NCI-H2227 (cell line): ENCODE measurements at regions not wholly inside any gene's neighbourhood (a gene's known extent, or its start where the extent isn't known, plus 50 kb on each side); places are given as distances from the start of the nearest gene placed in this dataset.

Experiments
- DNase-seq: peaks from one replicate; lab custom pipeline; 2025; ENCODE audit not compliant: unreplicated experiment; lab: John Stamatoyannopoulos, UW

GRCh38 chr10:128861018-128861901 lies 605.8 kb upstream of the MGMT start:
- DNase-seq, result no peak

- no peak for DNase-seq
Measured at GRCh38 chr10:128863411-128863810, 603.6 kb upstream of the MGMT start.

- no peak for DNase-seq
Measured at GRCh38 chr10:128863823-128864405, 603.1 kb upstream of the MGMT start.

- no peak for DNase-seq
Measured at GRCh38 chr10:128864554-128865295, 602.3 kb upstream of the MGMT start.

GRCh38 chr10:128865436-128866195 lies 601.4 kb upstream of the MGMT start:
- no peak for DNase-seq

- no peak for DNase-seq
Measured at GRCh38 chr10:128866551-128866950, 600.5 kb upstream of the MGMT start.

- DNase-seq, result no peak
Measured at GRCh38 chr10:128867210-128867609, 599.8 kb upstream of the MGMT start.

- DNase-seq, result no peak
Measured at GRCh38 chr10:128867819-128868218, 599.2 kb upstream of the MGMT start.

GRCh38 chr10:128868481-128868880 lies 598.6 kb upstream of the MGMT start:
- no peak for DNase-seq

GRCh38 chr10:128869101-128869749 lies 597.8 kb upstream of the MGMT start:
- no peak for DNase-seq

- DNase-seq, result no peak
Measured at GRCh38 chr10:128870830-128871597, 596.0 kb upstream of the MGMT start.

GRCh38 chr10:128871671-128872231 lies 595.3 kb upstream of the MGMT start:
- no peak for DNase-seq

- no peak for DNase-seq
Measured at GRCh38 chr10:128873411-128874054, 593.5 kb upstream of the MGMT start.

GRCh38 chr10:128874331-128874730 lies 592.7 kb upstream of the MGMT start:
- DNase-seq, result no peak

- DNase-seq, result no peak
Measured at GRCh38 chr10:128875030-128875744, 591.9 kb upstream of the MGMT start.

GRCh38 chr10:128875956-128876736 lies 590.9 kb upstream of the MGMT start:
- no peak for DNase-seq

GRCh38 chr10:128877141-128877540 lies 589.9 kb upstream of the MGMT start:
- DNase-seq, result no peak

GRCh38 chr10:128877936-128878335 lies 589.1 kb upstream of the MGMT start:
- no peak for DNase-seq
